Right ventricle myocardium superior (tissue), 1 donor: ENCODE measurements at regions not wholly inside any gene's neighbourhood (a gene's known extent, or its start where the extent isn't known, plus 50 kb on each side); places are given as distances from the start of the nearest gene placed in this dataset.

Experiments used
- ATAC-seq: fragments of 200-7000 bp; cut with Tn5 transposase; one replicate; pipeline ENCODE4 v1.9.1; 2020; ENCODE audit warnings: mild to moderate bottlenecking; ENCODE audit not compliant: poor library complexity
- DNase-seq: peaks from one replicate; pipeline ENCODE4 v3.0.0-alpha.2; 2020
- intact Hi-C: fragments of 100-400 bp; cut with DNase I; formaldehyde crosslinking; loops from one replicate; pipeline ENCODE4 v1.11.2; 2022
- donor health status: DM: no; HTN: yes; CAD: no; lungs with severe emphysema.

- DNase-seq (no peak), ATAC-seq (no peak)
- intact Hi-C loops, result no loop called here
Measured at GRCh38 chr5:96256795-96257470, 176.1 kb downstream of the PCSK1 start.

- intact Hi-C loops, result no loop called here
- no peak for DNase-seq
- no peak for ATAC-seq
Measured at GRCh38 chr5:96254980-96255691, 177.9 kb downstream of the PCSK1 start.

GRCh38 chr5:96253140-96253539, 179.9 kb downstream of the PCSK1 start:
- no peak for ATAC-seq
- intact Hi-C loops, result no loop called here
- no peak for DNase-seq

- DNase-seq (no peak), ATAC-seq (no peak)
- intact Hi-C loops, result no loop called here
Measured at GRCh38 chr5:96252596-96252995, 180.5 kb downstream of the PCSK1 start.

GRCh38 chr5:96250782-96251181, 182.3 kb downstream of the PCSK1 start:
- no peak for ATAC-seq
- no peak for DNase-seq
- intact Hi-C loops, result no loop called here

GRCh38 chr5:96248131-96248530, 184.9 kb downstream of the PCSK1 start:
- intact Hi-C loops, result no loop called here

GRCh38 chr5:96247708-96248107, 185.3 kb downstream of the PCSK1 start:
- peak; percentile 49 for ATAC-seq
- intact Hi-C loops, result no loop called here
- DNase-seq, result no peak

More at GRCh38 chr5:96248131-96248530, 184.9 kb downstream of the PCSK1 start:
- DNase-seq, result peak; percentile 34
- ATAC-seq, result peak; percentile 61

GRCh38 chr5:96247097-96247701, 185.8 kb downstream of the PCSK1 start:
- ATAC-seq (peak; percentile 91), DNase-seq (no peak)
- intact Hi-C loops, result no loop called here

- no peak for ATAC-seq
- intact Hi-C loops, result no loop called here
Measured at GRCh38 chr5:96245140-96246091, 187.6 kb downstream of the PCSK1 start.

GRCh38 chr5:96244696-96245095, 188.4 kb downstream of the PCSK1 start:
- DNase-seq (no peak), ATAC-seq (no peak)
- intact Hi-C loops, result no loop called here

More at GRCh38 chr5:96245140-96246091, 187.6 kb downstream of the PCSK1 start:
- no peak for DNase-seq

GRCh38 chr5:96243862-96244261, 189.2 kb downstream of the PCSK1 start:
- DNase-seq, result no peak
- intact Hi-C loops, result no loop called here
- ATAC-seq, result no peak

GRCh38 chr5:96243203-96243602, 189.8 kb downstream of the PCSK1 start:
- ATAC-seq, result no peak
- intact Hi-C loops, result no loop called here

GRCh38 chr5:96242571-96242970, 190.5 kb downstream of the PCSK1 start:
- intact Hi-C loops, result no loop called here
- no peak for ATAC-seq
- no peak for DNase-seq

More at GRCh38 chr5:96243203-96243602, 189.8 kb downstream of the PCSK1 start:
- DNase-seq, result no peak

GRCh38 chr5:96236831-96237230, 196.2 kb downstream of the PCSK1 start:
- DNase-seq (no peak), ATAC-seq (no peak)
- intact Hi-C loops, result loop anchor here (10.0 kb wide), 2 partner anchors 272 to 372 kb away; partner anchors contain the start of gene ELL2

- ATAC-seq, result no peak
- DNase-seq, result no peak
- intact Hi-C loops, result loop anchor here (10.0 kb wide), 2 partner anchors 271 to 371 kb away; partner anchors contain the start of gene ELL2
Measured at GRCh38 chr5:96236051-96236450, 197.0 kb downstream of the PCSK1 start.

GRCh38 chr5:96235008-96235910, 197.8 kb downstream of the PCSK1 start:
- no peak for DNase-seq
- intact Hi-C loops, result loop anchor here (10.0 kb wide), 2 partner anchors 270 to 370 kb away; partner anchors contain the start of gene ELL2

GRCh38 chr5:96232602-96233001, 200.4 kb downstream of the PCSK1 start:
- DNase-seq (no peak), ATAC-seq (no peak)
- intact Hi-C loops, result loop anchor here (10.0 kb wide), 2 partner anchors 268 to 368 kb away; partner anchors contain the start of gene ELL2

More at GRCh38 chr5:96235008-96235910, 197.8 kb downstream of the PCSK1 start:
- ATAC-seq, result peak; percentile 96
